ENCODE measurements at regions not wholly inside any gene's neighbourhood (a gene's known extent, or its start where the extent isn't known, plus 50 kb on each side); places are given as distances from the start of the nearest gene placed in this dataset.

DNA sequence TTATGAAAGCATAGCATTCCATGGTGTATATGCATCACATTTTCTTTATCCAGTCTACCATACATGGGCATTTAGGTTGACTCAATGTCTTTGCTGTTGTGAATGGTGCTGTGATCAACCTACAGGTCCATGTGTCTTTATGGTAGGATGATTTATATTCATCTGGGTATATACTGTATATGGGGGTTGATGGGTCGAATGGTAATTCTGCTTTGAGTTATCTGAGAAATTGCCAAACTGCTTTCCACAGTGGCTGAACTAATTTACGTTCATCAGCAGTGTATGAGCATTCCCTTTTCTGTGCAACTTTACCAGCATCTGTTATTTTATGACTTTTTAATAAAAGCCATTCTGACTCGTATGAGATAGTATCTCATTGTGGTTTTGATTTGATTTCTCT is 662.4 kb upstream of the BCHE start (continued):
- TF ChIP-seq, protein P1, sequence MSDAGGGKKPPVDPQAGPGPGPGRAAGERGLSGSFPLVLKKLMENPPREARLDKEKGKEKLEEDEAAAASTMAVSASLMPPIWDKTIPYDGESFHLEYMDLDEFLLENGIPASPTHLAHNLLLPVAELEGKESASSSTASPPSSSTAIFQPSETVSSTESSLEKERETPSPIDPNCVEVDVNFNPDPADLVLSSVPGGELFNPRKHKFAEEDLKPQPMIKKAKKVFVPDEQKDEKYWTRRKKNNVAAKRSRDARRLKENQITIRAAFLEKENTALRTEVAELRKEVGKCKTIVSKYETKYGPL (CRISPR knock-in tag; IDR thresholded peaks at IDR 0.05) = no peak
- TF ChIP-seq, protein P2, sequence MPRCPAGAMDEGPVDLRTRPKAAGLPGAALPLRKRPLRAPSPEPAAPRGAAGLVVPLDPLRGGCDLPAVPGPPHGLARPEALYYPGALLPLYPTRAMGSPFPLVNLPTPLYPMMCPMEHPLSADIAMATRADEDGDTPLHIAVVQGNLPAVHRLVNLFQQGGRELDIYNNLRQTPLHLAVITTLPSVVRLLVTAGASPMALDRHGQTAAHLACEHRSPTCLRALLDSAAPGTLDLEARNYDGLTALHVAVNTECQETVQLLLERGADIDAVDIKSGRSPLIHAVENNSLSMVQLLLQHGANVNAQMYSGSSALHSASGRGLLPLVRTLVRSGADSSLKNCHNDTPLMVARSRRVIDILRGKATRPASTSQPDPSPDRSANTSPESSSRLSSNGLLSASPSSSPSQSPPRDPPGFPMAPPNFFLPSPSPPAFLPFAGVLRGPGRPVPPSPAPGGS (CRISPR knock-in tag; IDR thresholded peaks at IDR 0.05) = no peak
- no peak for TF ChIP-seq NONO (IDR thresholded peaks at IDR 0.05)
- no peak for TF ChIP-seq NONO (CRISPR knock-in tag; conservative IDR thresholded peaks at IDR 0.05)

DNA sequence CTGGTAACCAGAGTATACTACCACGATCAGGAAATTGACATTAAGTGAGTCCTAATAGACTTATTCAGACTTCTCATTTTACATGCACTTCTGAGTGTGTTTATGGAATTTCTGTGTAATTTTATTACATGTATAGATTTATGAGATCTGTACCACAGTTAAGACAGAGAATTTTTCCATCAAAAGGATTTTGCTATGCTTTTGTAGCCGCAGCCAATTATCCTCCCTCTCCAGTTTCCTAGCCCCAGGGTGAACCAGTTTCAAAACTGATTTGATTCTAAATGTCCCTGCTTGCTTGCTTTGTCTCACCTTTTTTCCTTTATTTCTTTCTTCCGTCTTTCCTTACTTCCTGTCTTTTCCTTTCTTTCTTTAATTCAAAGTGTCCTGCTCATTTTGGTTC is 661.2 kb upstream of the BCHE start:
- intact Hi-C loops (cut with micrococcal nuclease; ENCODE audit: unreplicated experiment) = no loop called here
- H3K27ac ChIP-seq (ENCODE audit: extremely low read length, insufficient read depth, low read length) = no peak overlapping the region
- H3K4me1 ChIP-seq (ENCODE audit: insufficient read depth, low read length) = no peaks in the 10 kb centered on the region
- no peaks in the 10 kb centered on the region for H4K20me1 ChIP-seq (ENCODE audit: insufficient read depth, low read length)
- no peaks in the 10 kb centered on the region for H3K79me2 ChIP-seq (ENCODE audit: insufficient read depth, low read length)
- H3K36me3 ChIP-seq (replicated peaks in 1 of 2; ENCODE audit: control insufficient read depth in 1 of 2, insufficient read depth in 2 of 2, low read length in 2 of 2) = no peaks in the 10 kb centered on the region
- TF ChIP-seq ZNF33B (CRISPR knock-in tag; IDR thresholded peaks at IDR 0.05) (no peak), RNF2 (conservative IDR thresholded peaks at IDR 0.05; ENCODE audit: low read depth) (no peak)
- no peaks in the 10 kb centered on the region for H3K27me3 ChIP-seq (ENCODE audit: control insufficient read depth in 1 of 2, insufficient read depth in 2 of 2, low read length in 2 of 2)
- H2AFZ ChIP-seq (ENCODE audit: low read length) = no peak overlapping the region
- in situ Hi-C loops (cut with HindIII; ENCODE audit: extremely low pct_ligation_motif_present, low pct_unique_long_range_greater_than_20kb) = no loop called here
- FAIRE-seq (no peak), DNase-seq (ENCODE audit: low spot score) (no peak), ATAC-seq (no peak)
- no peak overlapping the region for H3K4me2 ChIP-seq (ENCODE audit: low read depth, low read length)
- ChIA-PET POLR2A (no interaction called here), CTCF (ENCODE audit: low intra/inter-chr PET ratio, low total read pairs) (no interaction called here)
- H3K9me3 ChIP-seq (ENCODE audit: low read length) = no peaks in the 10 kb centered on the region
- WGBS (ENCODE audit: low lambda C conversion rate) = 10% methylated on average over 3 of the region's 3 CpGs
- H3K9ac ChIP-seq (ENCODE audit: insufficient read depth, low read depth, low read length) = no peak overlapping the region
- BruUV-seq (replicated peaks) = no TSS peak
- no peak overlapping the region for H3K4me3 ChIP-seq (replicated peaks in 1 of 3; ENCODE audit: insufficient read depth in 1 of 3, low read depth in 2 of 3, low read length in 3 of 3)

DNA sequence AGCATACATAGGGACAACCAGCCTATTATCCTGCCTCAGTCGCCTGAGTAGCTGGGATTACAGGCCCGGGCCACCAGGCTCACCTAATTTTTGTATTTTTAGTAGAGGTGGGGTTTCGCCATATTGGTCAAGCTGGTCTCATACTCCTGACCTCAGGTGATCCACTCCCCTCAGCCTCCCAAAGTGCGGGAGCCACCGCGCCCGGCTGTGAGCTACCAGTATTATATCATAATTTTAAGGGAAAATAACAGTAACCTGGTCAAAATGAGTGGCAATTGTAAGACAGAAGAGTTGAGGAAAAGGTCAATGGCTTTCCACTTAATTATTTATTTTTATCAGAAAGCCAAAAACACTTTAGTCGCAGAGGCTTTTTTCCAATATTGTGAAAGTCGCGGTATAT is 652.6 kb upstream of the BCHE start:
- H3K9me3 ChIP-seq (ENCODE audit: low read length) = no peaks in the 10 kb centered on the region
- no peaks in the 10 kb centered on the region for H3K79me2 ChIP-seq (ENCODE audit: insufficient read depth, low read length)
- H3K36me3 ChIP-seq (replicated peaks in 1 of 2; ENCODE audit: control insufficient read depth in 1 of 2, insufficient read depth in 2 of 2, low read length in 2 of 2) = no peaks in the 10 kb centered on the region
- FAIRE-seq (no peak), DNase-seq (ENCODE audit: low spot score) (no peak), ATAC-seq (no peak)
- 67% methylated on average over 10 of the region's 10 CpGs for WGBS (ENCODE audit: low lambda C conversion rate)
- in situ Hi-C loops (cut with HindIII; ENCODE audit: extremely low pct_ligation_motif_present, low pct_unique_long_range_greater_than_20kb) (no loop called here), intact Hi-C loops (cut with micrococcal nuclease; ENCODE audit: unreplicated experiment) (no loop called here)
- no peaks in the 10 kb centered on the region for H3K4me1 ChIP-seq (ENCODE audit: insufficient read depth, low read length)
- no peak overlapping the region for H3K4me3 ChIP-seq (replicated peaks in 1 of 3; ENCODE audit: insufficient read depth in 1 of 3, low read depth in 2 of 3, low read length in 3 of 3)
- ChIA-PET POLR2A (no interaction called here), CTCF (ENCODE audit: low intra/inter-chr PET ratio, low total read pairs) (no interaction called here)
- no peak overlapping the region for H3K9ac ChIP-seq (ENCODE audit: insufficient read depth, low read depth, low read length)
- H3K27ac ChIP-seq (ENCODE audit: extremely low read length, insufficient read depth, low read length) = no peak overlapping the region
- no peaks in the 10 kb centered on the region for H4K20me1 ChIP-seq (ENCODE audit: insufficient read depth, low read length)
- BruUV-seq (replicated peaks) = no TSS peak
- no peak overlapping the region for H3K4me2 ChIP-seq (ENCODE audit: low read depth, low read length)
- no peaks in the 10 kb centered on the region for H3K27me3 ChIP-seq (ENCODE audit: control insufficient read depth in 1 of 2, insufficient read depth in 2 of 2, low read length in 2 of 2)
- no peak overlapping the region for H2AFZ ChIP-seq (ENCODE audit: low read length)
- TF ChIP-seq ZNF12 (CRISPR knock-in tag; IDR thresholded peaks at IDR 0.05) (no peak), ZSCAN25 (CRISPR knock-in tag; IDR thresholded peaks at IDR 0.05) (no peak), NFKB2 (CRISPR knock-in tag; IDR thresholded peaks at IDR 0.05; ENCODE audit: borderline replicate concordance) (no peak), TBX2 (CRISPR knock-in tag; IDR thresholded peaks at IDR 0.05; ENCODE audit: borderline replicate concordance) (no peak), ZFP36L2 (CRISPR knock-in tag; IDR thresholded peaks at IDR 0.05) (no peak)
- TF ChIP-seq, protein P3, sequence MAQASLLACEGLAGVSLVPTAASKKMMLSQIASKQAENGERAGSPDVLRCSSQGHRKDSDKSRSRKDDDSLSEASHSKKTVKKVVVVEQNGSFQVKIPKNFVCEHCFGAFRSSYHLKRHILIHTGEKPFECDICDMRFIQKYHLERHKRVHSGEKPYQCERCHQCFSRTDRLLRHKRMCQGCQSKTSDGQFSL (CRISPR knock-in tag; IDR thresholded peaks at IDR 0.05) = no peak
- TF ChIP-seq, protein P4, sequence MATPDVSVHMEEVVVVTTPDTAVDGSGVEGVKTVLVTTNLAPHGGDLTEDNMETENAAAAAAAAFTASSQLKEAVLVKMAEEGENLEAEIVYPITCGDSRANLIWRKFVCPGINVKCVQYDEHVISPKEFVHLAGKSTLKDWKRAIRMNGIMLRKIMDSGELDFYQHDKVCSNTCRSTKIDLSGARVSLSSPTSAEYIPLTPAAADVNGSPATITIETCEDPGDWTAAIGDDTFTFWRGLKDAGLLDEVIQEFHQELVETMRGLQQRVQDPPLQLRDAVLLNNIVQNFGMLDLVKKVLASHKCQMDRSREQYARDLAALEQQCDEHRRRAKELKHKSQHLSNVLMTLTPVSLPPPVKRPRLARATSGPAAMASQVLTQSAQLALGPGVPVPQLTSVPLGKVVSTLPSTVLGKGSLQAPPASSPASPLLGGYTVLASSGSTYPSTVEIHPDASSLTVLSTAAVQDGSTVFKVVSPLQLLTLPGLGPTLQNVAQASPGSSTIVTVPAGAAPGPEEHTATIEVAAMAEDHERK (CRISPR knock-in tag; IDR thresholded peaks at IDR 0.05; ENCODE audit: low read depth) = no peak
- TF ChIP-seq, protein P5, sequence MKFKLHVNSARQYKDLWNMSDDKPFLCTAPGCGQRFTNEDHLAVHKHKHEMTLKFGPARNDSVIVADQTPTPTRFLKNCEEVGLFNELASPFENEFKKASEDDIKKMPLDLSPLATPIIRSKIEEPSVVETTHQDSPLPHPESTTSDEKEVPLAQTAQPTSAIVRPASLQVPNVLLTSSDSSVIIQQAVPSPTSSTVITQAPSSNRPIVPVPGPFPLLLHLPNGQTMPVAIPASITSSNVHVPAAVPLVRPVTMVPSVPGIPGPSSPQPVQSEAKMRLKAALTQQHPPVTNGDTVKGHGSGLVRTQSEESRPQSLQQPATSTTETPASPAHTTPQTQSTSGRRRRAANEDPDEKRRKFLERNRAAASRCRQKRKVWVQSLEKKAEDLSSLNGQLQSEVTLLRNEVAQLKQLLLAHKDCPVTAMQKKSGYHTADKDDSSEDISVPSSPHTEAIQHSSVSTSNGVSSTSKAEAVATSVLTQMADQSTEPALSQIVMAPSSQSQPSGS (CRISPR knock-in tag; IDR thresholded peaks at IDR 0.05) = no peak

All from HepG2 (cell line).